HG03159 (cell line): ENCODE measurements at regions not wholly inside any gene's neighbourhood (a gene's known extent, or its start where the extent isn't known, plus 50 kb on each side); places are given as distances from the start of the nearest gene placed in this dataset.

Experiments used
- ATAC-seq: cut with Tn5 transposase; IDR thresholded peaks from one replicate; pipeline ENCODE4 v1.9.1; 2021; ENCODE audit warnings: mild to moderate bottlenecking, moderate library complexity; ENCODE audit not compliant: unreplicated experiment

DNA sequence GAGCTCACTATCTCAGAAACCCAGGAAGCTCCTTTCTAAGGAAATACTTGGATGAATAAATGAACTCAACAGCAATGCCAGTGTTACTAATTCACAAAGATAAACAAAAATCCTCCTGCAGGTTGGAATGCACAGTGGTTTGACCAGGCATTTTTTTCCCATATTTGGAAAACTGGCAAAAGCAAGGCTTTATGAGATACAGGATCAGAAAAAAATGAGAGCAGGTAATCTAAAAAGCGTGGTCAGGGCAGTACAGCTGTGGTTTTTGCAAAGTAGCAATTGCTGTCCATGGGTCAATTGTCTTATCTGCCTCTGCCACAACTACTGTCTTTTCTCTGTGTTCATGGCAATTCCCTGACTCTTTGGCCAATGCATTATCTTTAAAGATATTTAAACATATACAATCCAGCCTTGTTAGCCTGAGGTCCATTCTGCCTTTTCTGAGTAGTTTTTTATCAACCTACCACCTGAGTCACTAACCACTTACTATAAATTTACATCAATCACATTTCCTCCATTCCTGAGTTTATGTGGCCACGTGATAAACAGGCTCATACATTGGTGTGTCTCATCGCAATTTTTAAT lies 564.5 kb upstream of the IGFBP3 start:
- no peak for ATAC-seq

DNA sequence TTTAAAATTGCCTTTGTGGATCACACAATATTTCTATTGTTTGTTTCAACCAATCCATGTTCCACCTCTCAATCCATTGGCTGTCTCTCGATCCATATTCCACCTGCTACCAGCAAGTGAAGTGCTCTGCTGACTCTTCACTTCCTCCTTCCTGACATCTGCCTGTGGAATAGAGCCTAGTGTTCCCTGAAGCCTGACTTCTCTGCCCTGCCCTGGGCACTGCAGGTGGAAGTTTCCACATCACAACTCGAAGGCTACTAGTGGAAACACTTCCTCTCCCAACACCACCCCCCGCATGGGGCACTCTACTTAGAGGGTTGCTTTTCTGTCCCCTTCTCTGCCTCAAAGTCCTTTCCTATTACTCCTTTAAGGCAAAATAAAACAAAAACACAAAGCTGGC lies 563.8 kb upstream of the IGFBP3 start:
- no peak for ATAC-seq

DNA sequence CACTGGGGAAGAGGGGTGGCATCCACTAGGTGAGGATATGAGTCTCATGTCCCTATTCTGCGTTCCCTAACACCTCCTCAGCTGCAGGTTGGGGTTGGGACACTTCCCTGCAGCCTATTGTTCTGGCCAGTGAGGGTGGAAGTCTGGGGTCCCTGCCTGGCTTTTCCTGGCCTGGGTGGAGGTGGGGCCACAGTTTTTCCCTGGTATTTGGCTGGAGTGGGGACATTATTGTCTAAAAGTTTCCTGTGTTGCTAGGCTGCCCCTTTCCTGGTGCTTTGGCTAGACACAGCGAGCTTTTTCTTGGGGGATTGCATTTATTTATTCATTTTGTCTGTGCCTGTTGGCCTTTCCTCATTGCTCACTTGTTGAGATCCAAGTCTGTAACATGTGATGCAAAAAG lies 559.5 kb upstream of the IGFBP3 start:
- no peak for ATAC-seq

DNA sequence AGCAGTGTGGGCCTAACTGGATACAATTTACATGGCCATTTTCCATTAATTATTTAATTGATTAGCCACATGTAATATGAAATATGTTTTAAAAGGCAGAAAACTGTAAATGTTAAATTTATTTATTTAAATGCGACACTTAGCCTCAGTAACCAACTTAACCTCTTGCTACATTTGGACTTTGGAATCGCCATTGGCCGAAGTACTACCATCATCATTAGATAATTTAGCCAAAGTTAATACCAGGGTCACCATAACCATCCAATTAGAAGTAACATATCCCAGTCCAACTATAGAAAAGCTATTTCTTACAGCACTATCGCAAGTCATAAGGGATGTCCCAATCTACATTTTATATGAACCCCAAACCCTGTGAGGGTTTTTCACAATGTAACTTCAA lies 558.6 kb upstream of the IGFBP3 start:
- no peak for ATAC-seq

DNA sequence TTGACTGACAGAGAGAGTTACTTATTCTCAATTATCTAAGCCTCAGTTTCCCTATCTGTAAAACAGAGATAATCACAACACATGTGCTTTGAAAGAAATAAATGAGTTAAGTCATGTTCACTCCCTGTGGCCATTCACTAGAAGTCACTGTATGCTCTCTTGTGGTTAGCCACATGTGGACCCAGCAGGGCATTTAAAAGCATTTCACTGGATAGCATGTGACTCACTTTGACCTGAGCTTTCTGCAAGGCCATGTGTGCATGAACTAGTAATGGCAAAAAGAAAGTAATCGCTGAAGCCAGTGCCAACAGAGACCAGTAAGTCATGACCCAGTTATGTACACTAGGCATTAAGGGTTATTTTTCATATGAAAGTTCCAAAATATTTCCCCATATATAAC lies 557.0 kb upstream of the IGFBP3 start:
- ATAC-seq: no peak

DNA sequence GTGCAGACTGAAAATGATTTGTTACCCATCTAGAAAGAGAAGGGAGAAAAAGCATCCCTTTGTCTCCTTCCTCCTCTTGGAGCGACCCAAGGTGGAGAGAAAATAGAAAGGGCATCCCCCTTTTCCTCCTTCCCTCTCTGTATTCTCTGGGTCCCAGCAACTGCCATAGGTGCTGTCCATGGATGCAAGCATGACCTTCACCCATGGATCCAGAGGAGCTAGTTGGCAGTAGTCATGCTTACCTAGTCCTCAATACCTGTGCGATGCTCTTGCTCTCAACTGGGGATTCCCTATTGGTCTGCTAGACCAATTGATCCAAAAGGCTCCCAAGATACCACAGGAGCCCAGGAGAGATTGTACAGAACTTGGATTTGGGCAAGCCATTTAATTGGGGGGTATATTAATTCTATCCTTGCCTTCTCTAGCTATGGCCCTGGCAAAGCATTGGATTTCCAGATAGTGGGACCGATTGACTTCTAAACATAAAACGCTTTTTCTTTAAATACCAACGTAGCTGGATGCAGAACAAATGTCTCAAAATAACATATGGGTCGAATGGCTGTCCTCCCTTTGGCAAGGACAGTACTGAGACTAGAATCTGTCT lies 547.8 kb upstream of the IGFBP3 start:
- no peak for ATAC-seq

DNA sequence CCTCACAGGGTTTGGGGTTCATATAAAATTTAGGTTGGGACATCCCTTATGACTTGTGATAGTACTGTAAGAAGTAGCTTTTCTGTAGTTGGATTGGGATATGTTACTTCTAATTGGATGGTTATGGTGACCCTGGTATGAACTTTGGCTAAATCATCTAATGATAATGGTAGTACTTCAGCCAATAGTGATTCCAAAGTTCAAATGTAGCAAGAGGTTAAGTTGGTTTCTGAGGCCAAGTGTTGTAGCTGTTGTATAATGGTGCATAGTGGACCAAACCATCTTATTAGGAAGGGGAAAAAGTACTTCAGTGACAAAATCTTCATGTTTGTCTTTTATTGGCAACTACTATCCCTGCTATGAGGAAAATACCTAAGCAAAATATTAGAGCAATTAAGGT lies 542.1 kb upstream of the IGFBP3 start:
- ATAC-seq: no peak

DNA sequence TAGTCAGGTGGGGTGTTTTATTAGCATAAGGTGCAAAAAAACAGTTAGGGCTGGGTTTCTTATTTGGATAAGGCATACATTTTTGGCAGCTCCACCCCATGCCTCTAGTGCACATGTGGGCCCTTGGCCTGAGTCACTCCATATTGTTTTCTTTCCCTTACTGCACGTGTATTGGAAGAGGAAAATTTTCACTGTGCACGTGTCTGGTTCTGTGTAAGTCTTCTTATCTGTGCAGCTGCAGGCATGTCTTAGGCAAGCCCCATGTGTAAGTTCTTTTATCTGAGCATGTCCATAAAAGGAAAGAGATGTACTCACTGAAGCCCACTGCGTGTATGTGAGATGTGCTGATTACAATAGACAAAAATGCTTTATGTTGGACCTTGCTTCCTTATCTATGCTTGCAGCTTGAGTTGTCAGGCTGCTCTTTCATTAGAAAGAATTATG lies 540.3 kb upstream of the IGFBP3 start:
- ATAC-seq: no peak

DNA sequence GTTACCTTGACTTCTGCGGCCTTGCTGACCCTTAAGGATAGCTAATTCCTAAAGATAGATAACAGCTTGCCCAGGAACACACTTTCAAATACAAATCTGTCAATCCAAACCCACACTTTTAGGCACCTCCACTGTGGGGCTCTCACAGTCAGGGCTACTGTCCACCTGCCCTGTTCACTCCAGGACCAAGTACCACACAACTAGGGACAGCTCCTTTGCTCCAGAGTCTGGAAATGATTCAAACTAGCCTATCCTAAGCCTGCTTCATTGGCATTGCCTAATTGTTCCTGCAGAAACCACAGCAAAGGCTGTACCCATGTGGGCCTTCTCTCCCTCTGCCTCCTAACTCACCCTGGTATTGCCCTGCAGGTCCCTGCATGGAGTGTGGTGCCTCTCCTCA lies 538.9 kb upstream of the IGFBP3 start:
- no peak for ATAC-seq

DNA sequence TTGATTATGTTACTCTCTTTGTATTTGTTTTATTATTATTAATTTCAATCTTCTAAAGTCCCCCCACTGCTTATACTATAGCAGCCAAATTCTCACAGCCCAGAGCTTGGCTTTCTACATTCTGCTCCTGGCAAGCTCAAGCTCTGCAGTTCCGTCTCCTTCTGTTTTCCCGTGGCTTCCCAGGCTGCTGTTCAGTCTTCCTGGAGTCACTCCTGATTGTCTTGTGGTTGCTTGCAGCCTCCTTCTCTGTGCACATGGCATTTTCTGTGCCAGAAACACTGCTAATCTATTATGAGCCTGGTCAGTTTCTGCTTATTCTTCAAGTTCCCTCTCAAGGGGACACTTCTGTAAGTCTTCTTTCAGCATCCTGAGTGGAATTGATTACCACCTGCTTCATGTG lies 533.7 kb upstream of the IGFBP3 start:
- ATAC-seq: no peak

DNA sequence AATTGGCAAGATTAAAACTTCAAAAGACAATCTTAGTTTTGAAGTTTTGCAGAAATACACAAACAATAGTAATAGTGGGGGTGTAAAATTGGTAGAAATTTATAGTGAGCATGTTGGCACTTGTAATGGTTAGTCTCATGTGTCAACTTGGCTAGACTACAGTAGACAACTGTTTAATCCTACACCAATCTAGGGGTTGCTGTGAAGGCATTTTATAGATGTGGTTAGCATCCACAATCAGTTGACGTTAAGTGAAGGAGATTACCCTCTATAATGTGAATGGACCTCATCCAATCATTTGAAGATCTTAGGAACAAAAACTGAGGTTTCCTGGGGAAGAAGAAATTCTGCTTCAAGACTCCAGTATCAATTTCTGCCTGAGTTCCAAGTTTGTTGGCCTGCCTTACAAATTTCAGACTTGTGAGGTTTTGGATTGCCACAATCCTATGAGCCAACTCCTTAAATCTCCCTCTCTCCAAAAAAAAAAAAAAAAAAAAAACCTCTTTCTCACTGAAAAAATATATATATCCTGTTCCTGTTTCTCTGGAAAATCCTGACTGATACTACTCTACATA lies 531.6 kb upstream of the IGFBP3 start:
- no peak for ATAC-seq

DNA sequence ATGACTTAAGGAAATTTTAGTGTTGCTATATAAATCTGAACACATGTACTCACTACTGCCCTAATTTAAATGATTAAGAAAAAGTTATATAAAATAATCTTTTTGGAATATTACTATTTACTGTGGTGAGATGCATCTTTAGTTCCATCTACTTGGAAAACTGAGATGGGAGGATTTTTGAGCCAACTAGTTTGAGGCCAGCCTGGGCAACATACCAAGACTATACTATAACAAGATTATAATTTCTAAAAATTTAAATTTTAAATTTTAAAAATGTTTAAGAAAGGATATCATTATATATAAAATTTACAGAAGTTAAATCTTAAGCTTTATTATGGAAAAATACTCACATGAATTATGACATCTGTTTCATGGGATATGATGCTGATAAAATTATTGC lies 530.8 kb upstream of the IGFBP3 start:
- ATAC-seq: no peak

DNA sequence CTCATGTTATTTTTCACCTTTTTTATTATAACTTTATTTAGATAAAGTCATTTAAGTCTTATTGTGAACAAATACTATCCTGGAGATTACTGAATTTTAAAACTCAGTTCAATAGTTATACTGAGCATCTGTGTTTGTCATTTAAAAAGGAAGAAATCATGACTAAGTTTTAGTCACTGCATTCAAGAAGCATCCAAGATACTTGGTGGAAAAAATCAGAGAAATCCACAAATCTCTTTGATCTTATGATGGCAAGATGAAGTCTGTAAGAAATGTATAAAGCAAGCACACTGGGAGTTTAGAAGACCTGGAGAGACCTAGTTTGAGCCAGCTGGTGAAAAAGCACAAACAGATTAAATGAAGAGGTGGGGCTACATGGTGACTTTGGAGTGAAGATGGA lies 529.8 kb upstream of the IGFBP3 start:
- ATAC-seq: no peak

DNA sequence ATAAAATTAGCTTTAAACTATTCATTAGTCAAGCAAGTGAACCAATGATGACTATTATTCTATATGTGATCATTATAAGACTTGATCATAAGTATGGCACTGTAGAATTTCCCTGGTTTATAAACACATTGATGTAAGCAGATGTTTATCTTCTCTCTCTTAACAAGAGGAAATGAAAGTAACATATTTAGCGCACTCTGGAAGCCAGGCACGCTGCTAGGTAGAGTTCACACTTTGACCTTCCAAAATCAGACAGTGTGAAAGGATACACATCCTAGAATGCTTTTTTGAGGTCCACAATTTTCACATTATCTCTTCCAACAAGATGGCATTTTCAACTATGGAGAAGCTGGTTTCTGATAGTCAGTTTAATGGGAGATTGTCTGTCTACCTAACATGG lies 529.4 kb upstream of the IGFBP3 start:
- ATAC-seq: no peak

DNA sequence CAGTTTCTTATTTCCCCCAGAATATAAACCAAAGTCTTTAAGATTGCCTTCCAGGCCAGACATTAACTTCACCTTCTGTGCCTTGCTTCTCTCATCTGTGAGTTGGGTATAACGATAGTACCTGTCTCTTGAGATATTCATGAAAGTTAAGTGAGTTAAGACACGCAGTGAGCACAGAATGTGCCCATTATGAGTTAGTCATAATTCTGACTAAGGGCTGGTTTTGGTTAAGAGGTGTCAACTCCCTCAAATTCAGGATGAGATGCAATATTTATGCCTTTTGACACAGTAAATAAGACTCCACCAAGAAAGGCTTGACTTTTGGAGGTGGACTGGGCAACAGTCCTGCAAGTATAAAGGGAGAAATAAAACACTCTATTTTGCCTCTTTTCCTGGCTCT lies 528.7 kb upstream of the IGFBP3 start:
- no peak for ATAC-seq

DNA sequence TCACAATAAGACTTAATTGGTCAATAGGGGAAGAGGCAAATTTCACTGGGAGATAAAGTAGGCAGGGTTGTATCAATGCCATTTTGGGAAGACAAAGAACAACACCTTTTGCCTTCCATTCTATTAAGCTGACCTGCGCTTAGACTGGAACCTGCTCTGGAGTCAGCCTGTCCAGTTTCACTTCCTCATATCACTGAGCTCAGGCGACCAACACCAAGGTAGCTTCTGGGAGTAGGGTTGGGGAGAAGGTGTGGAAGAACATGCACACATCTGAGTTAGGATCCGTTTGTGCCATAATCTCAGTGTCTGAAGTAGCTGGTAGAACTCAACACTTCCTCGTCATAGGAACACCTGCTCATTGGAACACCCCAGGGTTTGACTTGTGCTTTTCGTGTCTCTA lies 527.4 kb upstream of the IGFBP3 start:
- ATAC-seq: no peak

DNA sequence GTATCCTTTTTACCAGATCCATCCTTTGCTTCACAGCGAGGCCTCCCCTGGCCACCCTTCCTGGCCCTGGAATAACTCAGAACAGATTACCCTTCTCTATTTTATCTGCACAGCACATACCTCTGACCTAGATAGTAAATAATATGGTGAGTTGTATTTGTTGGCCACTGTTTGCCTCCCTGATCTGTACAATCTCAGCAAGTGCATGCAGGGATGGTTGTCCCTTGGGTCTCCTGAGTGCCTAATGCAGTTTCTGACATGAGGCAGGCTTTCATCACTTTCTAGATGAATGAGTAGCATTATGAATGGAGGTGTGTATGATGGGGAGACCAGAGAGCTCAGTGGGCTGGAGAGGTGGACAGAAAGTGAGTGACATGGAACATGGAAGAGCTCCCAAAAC lies 525.1 kb upstream of the IGFBP3 start:
- no peak for ATAC-seq

DNA sequence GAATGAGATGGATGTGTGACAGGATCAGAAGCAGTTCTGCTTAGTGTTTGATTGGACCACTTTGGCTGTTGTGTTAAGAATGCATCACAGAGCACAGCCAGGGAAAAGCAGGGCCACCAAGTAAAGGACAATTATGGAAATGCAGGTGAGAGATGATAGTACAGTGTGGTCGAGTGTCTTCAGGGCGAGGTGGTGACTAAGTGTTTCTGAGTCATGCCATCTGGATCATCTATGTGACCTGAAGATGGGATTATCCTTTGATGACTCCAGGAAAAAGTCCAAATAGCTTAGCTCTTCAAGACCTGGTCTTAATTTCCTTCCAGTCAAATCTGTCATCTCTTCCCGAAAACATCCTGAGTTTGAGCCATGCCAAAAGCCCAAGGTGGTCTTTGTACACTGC lies 523.2 kb upstream of the IGFBP3 start:
- no peak for ATAC-seq

DNA sequence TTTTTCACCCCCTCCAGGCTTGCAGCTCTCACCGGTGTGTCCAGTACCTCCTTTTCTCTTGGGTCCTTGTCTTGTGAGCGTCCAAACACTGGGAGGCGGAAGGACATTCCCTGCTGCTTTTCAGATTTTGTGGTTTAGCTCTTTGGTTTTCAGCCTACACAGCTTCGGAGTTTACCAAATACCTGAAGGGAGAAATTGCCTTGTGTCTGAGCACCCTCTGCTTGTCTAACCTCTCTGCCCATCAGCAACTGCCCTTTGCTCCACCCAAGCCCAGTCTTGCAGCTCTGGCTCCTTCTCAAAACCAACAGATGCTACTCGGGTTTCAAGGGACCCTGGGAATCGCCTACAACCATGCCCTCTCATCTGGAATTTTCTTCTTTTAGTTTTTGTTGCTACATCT lies 519.1 kb upstream of the IGFBP3 start:
- ATAC-seq: no peak

DNA sequence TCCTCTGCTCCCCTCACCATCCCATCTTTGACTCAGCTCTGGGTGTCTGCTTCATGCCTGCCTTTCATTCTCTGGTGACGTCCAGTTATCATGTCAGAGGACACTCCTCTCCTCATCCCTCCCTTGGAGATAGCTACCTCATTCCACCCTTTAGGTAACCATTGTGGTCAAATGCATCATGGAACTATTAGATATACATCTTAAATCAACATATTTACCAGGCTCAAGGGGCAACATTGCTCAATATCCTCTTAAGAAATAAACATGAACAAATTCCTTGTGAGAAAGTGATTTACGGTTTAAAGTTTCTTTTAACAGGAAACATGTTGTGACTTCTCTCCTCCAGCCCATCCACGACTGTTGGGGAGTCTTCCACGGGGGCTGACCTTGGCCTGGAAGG lies 511.6 kb upstream of the IGFBP3 start:
- ATAC-seq: no peak

DNA sequence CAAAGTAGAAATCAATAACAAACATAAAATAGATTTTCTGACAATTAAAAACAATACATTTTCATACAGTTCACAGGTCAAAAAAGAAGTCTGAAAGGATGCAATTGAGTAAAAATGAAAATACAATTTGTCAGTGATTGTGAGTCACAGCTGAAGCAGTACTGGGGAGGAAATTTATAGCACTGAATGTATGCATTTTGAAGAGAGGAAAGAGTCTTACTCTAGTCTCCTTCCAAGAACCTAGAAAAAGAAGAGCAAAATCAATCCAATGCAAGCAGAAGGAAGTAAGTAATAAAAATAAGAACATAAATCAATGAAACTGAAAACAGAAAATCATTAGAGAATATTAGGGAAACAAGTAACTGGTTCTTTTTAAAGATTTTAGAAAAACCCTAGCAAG lies 507.2 kb upstream of the IGFBP3 start:
- ATAC-seq: no peak

DNA sequence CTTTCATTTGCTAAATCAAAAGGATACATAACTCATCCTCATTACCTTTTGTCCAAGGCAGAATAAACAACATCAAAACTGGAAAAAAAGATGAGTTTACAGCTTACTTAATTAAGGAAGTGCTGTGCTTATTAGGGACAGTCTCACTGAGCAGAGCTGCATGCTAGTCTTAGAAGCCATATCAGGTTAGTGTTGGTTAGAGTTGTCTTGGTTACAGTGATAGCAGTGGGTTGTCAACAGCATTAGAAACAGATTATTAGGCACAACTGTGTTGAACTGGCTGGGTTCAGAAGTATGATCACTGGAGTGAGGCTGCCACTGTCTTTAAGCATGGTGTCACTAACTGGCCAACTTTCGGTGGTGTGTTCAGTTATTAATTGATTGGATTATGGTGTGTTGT lies 503.9 kb upstream of the IGFBP3 start:
- ATAC-seq: no peak
